Kidney (tissue), 13 donors: ENCODE measurements at regions not wholly inside any gene's neighbourhood (a gene's known extent, or its start where the extent isn't known, plus 50 kb on each side); places are given as distances from the start of the nearest gene placed in this dataset.
"Not testable (repeated sequence)": the region's sequence is repeated elsewhere in the genome, so short reads cannot be mapped to it uniquely, and the experiment has no call there.

Source experiments
- DNase-seq, 5 donors: peaks; one replicate each; pipeline ENCODE4 v3.0.0-alpha.2; 2013 to 2020
- FAIRE-seq: peaks from 2 replicates; lab custom pipeline; 2012; peaks lifted over from hg19 to GRCh38; lab: Jason Lieb, UNC
- H3K27ac ChIP-seq, 2 donors: one replicate each; pipeline ENCODE4 v1.7.0; 2013; ENCODE audit warnings: low read depth in 2 of 2, low read length in 2 of 2, inconsistent platforms in 1 of 2
- H3K27me3 ChIP-seq: one replicate; pipeline ENCODE4 v1.7.1; 2013; ENCODE audit warnings: low read length, inconsistent platforms; ENCODE audit not compliant: control insufficient read depth, insufficient read depth
- H3K36me3 ChIP-seq, 3 donors: one replicate each; pipeline versions ENCODE4 v1.7.0 to v1.7.1; 2013; ENCODE audit warnings: low read length in 3 of 3, control low read depth in 1 of 3, inconsistent platforms in 1 of 3; ENCODE audit not compliant: insufficient read depth in 3 of 3, control insufficient read depth in 2 of 3
- H3K4me1 ChIP-seq, 3 donors: one replicate each; pipeline versions ENCODE4 v1.7.0 to v1.7.1; 2013; ENCODE audit warnings: low read length in 3 of 3, inconsistent platforms in 1 of 3, low read depth in 1 of 3; ENCODE audit not compliant: control insufficient read depth in 2 of 3, insufficient read depth in 2 of 3
- H3K4me3 ChIP-seq, 3 donors: one replicate each; pipeline versions ENCODE4 v1.7.0 to v1.8.1; 2013; ENCODE audit warnings: low read length in 3 of 3, control low read depth in 1 of 3, inconsistent platforms in 1 of 3
- H3K9ac ChIP-seq, 3 donors: one replicate each; pipeline versions ENCODE4 v1.7.0 to v1.7.1; 2013; ENCODE audit warnings: low read length in 3 of 3, control low read depth in 1 of 3, inconsistent platforms in 1 of 3
- H3K9me3 ChIP-seq, 3 donors: one replicate each; pipeline versions ENCODE4 v1.7.0 to v1.7.1; 2013; ENCODE audit warnings: low read length in 3 of 3, control low read depth in 1 of 3, inconsistent platforms in 1 of 3; ENCODE audit not compliant: control insufficient read depth in 2 of 3, insufficient read depth in 1 of 3
- intact Hi-C: fragments of 100-400 bp; cut with DNase I; formaldehyde crosslinking; loops from one replicate; pipeline ENCODE4 v1.11.1; 2022
- TF ChIP-seq, protein P1 (sequence below): IDR thresholded peaks from 3 replicates; pipeline ENCODE4 v1.5.1; 2012; ENCODE audit warnings: mild to moderate bottlenecking, moderate library complexity, borderline replicate concordance; ENCODE audit not compliant: insufficient read depth; ENCODE audit errors: extremely low read depth
- donor health status: control.
- donor health status: control.
- donor health status: control.
- donor health status: control.
- donor health status: control.
- donor health status: DM: yes; HTN: yes; CAD: no.
- donor health status: Normal renal cell carcinoma (clear cell type).

DNA sequence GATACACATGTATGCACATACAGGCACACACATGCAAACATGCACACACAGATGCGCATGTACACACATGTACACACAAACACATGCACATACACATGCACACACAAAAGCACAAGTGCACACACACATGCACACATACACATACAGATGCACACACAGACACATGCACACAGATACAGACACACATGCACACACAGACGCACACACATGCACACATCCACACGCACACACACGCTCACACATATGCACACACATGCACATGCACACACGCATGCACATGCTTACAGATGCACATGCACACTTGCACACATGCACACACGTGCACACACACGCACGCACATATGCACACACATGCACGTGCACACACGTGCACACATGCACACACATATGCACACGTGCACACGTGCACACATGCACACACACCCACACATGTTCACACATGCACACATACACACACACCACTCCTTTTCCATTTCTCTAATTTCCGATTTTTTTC is 283.8 kb upstream of the FRG2C start:
- Histone ChIP-seq H3K9ac (no peak overlapping the region), H3K9me3 (no peaks in the 10 kb centered on the region), H3K27me3 (no peaks in the 10 kb centered on the region), H3K27ac (no peak overlapping the region), H3K4me1 (no peaks in the 10 kb centered on the region), H3K36me3 (no peaks in the 10 kb centered on the region), H3K4me3 (no peak overlapping the region)
- DNase-seq (no peak), FAIRE-seq (no peak)
- intact Hi-C loops, result no loop called here
- TF ChIP-seq, protein P1, sequence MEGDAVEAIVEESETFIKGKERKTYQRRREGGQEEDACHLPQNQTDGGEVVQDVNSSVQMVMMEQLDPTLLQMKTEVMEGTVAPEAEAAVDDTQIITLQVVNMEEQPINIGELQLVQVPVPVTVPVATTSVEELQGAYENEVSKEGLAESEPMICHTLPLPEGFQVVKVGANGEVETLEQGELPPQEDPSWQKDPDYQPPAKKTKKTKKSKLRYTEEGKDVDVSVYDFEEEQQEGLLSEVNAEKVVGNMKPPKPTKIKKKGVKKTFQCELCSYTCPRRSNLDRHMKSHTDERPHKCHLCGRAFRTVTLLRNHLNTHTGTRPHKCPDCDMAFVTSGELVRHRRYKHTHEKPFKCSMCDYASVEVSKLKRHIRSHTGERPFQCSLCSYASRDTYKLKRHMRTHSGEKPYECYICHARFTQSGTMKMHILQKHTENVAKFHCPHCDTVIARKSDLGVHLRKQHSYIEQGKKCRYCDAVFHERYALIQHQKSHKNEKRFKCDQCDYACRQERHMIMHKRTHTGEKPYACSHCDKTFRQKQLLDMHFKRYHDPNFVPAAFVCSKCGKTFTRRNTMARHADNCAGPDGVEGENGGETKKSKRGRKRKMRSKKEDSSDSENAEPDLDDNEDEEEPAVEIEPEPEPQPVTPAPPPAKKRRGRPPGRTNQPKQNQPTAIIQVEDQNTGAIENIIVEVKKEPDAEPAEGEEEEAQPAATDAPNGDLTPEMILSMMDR, result no peak

DNA sequence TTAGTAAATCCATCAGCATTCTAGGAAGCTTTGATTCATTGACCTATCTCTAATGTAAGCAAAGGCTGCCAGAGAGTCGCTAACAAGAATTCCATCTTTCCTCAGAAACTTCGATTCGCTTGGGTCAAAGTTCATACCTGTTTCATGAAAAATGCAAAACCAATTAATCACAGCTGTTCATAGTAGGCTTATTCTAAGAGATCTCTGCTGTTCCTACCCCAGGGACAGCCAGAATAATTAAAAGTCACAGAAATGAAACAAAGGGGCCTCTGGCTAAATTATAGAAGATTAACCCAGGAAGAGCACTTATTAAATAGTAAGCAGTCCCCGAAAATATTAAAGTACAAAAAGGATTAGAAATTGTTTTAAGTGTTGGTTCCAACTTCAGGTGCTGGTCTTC is 280.1 kb upstream of the FRG2C start:
- intact Hi-C loops, H3K9ac ChIP-seq, H3K9me3 ChIP-seq, H3K4me3 ChIP-seq, H3K27ac ChIP-seq, FAIRE-seq, DNase-seq, H3K27me3 ChIP-seq, H3K36me3 ChIP-seq, H3K4me1 ChIP-seq: not testable (repeated sequence)

DNA sequence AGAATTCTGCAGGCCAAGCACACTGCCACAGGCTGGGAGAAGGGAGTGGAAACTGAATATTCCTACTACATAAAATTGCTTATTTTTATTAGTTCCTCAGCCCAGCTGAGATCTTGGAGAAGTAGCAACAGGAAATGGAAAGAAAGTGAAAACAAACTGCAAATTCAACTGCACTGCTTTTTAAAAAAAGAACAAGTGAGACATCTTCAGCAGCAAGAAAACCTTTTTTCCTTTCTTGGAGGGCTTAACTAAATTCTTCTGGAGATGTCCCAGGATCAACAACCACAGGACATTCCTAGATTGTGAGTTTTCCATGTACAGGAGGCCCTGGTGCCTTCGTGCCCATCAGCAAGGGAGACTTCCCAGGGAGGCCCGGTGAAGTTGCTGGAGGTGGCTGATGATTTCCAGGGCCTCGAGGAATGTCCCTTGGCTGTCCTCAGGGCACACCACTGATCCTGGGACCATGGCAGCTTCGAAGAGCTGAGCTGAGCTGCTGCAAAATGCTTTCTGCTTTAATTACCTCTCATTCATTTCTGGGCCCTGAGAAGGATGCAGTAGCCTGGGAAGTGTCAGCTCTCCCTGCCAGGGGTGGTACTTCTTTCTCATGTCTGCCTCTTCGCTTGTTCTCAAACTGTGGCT is 275.5 kb upstream of the FRG2C start:
- H3K27ac ChIP-seq, intact Hi-C loops, H3K4me1 ChIP-seq, H3K36me3 ChIP-seq, H3K9me3 ChIP-seq, H3K9ac ChIP-seq, H3K4me3 ChIP-seq, FAIRE-seq, H3K27me3 ChIP-seq: not testable (repeated sequence)
- DNase-seq, result peak in 1 of 5 donors; percentile 15

DNA sequence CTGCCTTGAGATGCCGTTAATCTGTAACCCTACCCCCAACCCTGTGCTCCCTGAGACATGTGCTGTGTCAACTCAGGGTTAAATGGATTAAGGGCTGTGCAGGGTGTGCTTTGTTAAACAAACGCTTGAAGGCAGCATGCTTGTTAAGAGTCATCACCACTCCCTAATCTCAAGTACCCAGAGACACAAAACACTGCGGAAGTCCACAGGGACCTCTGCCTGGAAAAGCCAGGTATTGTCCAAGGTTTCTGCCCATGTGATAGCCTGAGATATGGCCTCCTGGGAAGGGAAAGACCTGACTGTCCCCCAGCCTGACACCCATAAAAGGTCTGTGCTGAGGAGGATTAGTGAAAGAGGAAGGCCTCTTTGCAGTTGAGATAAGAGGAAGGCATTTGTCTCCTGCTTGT is 270.8 kb upstream of the FRG2C start:
- H3K9me3 ChIP-seq, H3K36me3 ChIP-seq, intact Hi-C loops, H3K27me3 ChIP-seq, H3K27ac ChIP-seq, DNase-seq, FAIRE-seq, H3K4me1 ChIP-seq, H3K4me3 ChIP-seq, H3K9ac ChIP-seq: not testable (repeated sequence)

DNA sequence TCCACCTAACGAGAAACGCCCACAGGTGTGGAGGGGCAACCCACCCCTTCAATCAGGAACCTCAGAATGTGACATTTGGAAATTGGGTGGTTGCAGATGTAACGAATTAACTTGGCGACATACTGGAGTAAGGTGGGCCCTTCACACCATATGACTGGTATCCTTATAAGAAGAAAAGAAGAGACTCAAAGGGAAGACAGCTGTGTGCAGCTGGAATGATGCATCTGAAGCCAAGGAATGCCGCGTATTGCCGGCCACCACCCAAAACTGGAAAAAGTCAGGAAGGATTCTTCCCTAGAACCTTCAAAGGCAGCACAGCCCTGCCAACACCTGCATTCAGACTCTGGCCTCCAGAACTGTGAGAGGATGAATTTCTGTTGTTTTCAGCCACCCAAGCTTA is 270.0 kb upstream of the FRG2C start:
- peak in 1 of 5 donors; percentile 63 for DNase-seq
- not testable (repeated sequence) for FAIRE-seq, H3K27ac ChIP-seq

DNA sequence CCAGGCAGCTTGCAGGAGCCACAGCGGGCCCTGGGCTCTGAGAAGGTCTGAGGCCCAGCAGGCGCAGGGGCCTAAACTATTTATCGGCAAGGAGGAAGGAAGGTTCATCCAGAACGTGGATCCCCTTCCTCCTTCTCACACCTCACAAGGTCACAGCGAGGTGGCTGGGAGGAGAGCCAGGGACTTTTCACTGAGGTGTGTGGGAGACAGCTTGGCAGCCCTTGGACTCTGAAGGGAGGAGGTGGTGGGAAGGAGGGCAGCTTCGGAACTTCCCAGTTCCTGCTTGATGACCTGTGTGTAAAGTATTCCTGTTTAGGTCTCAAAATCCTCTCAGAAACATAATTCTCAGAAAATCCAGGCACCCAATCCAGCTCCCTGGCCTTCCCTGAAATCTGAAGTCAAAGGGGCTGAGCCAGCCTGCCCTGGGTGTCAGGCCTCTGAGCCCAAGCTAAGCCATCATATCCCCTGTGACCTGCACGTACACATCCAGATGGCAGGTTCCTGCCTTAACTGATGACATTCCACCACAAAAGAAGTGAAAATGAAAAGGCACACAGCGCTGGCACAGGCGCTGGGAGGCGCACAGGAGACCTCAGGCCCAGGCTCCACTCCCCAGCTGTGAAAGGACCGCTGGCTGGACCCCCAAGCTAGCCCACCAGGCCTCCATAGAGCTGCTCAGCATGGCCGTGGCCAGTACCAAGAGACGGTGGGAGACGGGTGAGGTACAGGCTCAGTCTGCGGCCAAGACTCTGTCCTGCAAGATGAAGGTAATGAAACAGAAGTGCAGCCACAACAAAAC is 269.4 kb upstream of the FRG2C start:
- H3K4me3 ChIP-seq, intact Hi-C loops, H3K27ac ChIP-seq, H3K27me3 ChIP-seq, H3K9ac ChIP-seq, H3K9me3 ChIP-seq, H3K36me3 ChIP-seq, FAIRE-seq, H3K4me1 ChIP-seq: not testable (repeated sequence)
- peak in 2 of 5 donors; percentile 12 to 33 for DNase-seq

More for the DNA sequence above, 270.0 kb upstream of the FRG2C start:
- H3K36me3 ChIP-seq, H3K4me3 ChIP-seq, H3K9ac ChIP-seq, H3K27me3 ChIP-seq, H3K9me3 ChIP-seq, H3K4me1 ChIP-seq, intact Hi-C loops: not testable (repeated sequence)
